GM21360 (cell line): ENCODE measurements at regions not wholly inside any gene's neighbourhood (a gene's known extent, or its start where the extent isn't known, plus 50 kb on each side); places are given as distances from the start of the nearest gene placed in this dataset.

Experiments used
- ATAC-seq: cut with Tn5 transposase; IDR thresholded peaks from one replicate; pipeline ENCODE4 v1.9.1; 2021; ENCODE audit warnings: mild to moderate bottlenecking, moderate library complexity; ENCODE audit not compliant: unreplicated experiment

GRCh38 chr15:92565351-92566125, 90.0 kb downstream of the FAM174B start:
- no peak for ATAC-seq

- ATAC-seq, result no peak
Observed at GRCh38 chr15:92561754-92562153, 93.8 kb downstream of the FAM174B start.

- ATAC-seq, result no peak
Observed at GRCh38 chr15:92553317-92553716, 102.3 kb downstream of the FAM174B start.

- no peak for ATAC-seq
Observed at GRCh38 chr15:92545996-92546395, 109.6 kb downstream of the FAM174B start.

GRCh38 chr15:92541291-92542200, 114.0 kb downstream of the FAM174B start:
- ATAC-seq, result no peak

GRCh38 chr15:92538115-92538514, 117.5 kb downstream of the FAM174B start:
- no peak for ATAC-seq

- ATAC-seq, result no peak
Observed at GRCh38 chr15:92533298-92533697, 122.3 kb downstream of the FAM174B start.

GRCh38 chr15:92531406-92531805, 124.2 kb downstream of the FAM174B start:
- no peak for ATAC-seq

- ATAC-seq, result no peak
Observed at GRCh38 chr15:92528736-92529135, 126.8 kb downstream of the FAM174B start.

GRCh38 chr15:92527197-92527596, 128.4 kb downstream of the FAM174B start:
- no peak for ATAC-seq

GRCh38 chr15:92525758-92526245, 129.8 kb downstream of the FAM174B start:
- no peak for ATAC-seq

GRCh38 chr15:92524874-92525565, 130.6 kb downstream of the FAM174B start:
- ATAC-seq, result no peak

- no peak for ATAC-seq
Observed at GRCh38 chr15:92524161-92524560, 130.5 kb downstream of the ST8SIA2 start.

GRCh38 chr15:92523176-92523575, 129.5 kb downstream of the ST8SIA2 start:
- no peak for ATAC-seq

GRCh38 chr15:92521624-92522008, 127.9 kb downstream of the ST8SIA2 start:
- ATAC-seq, result peak; percentile 97

GRCh38 chr15:92520914-92521623, 127.4 kb downstream of the ST8SIA2 start:
- no peak for ATAC-seq

GRCh38 chr15:92519709-92520108, 126.0 kb downstream of the ST8SIA2 start:
- ATAC-seq, result no peak
